NCI-H1417 treated with DMSO at 0.1 percent for 48 hours (cell line): ENCODE measurements at regions not wholly inside any gene's neighbourhood (a gene's known extent, or its start where the extent isn't known, plus 50 kb on each side); places are given as distances from the start of the nearest gene placed in this dataset.

Experiments
- DNase-seq: peaks from one replicate; lab custom pipeline; 2025; lab: John Stamatoyannopoulos, UW

- DNase-seq = no peak
These were observed 306.3 kb upstream of the SP8 start for GRCh38 chr7:21092766-21093702.

DNA sequence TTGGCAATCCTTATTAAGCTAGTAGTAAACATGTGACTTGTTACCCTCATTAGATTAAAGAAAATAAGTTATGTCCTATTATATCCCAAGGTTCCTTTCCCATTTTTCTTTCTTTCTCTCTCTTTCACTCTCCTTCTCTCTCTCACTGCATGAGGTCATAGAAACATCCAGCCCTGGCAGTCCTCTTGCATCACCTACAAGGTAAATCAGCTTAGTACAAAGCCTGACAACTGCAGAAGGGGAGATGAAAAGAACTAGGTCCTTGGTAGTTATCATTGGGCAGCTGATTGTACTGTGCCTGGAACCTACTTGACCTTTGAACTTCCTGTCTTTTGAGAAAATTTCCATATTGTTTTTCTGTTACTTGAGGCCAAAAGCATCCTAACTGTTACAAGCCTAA, 307.9 kb upstream of the SP8 start:
- no peak for DNase-seq

DNA sequence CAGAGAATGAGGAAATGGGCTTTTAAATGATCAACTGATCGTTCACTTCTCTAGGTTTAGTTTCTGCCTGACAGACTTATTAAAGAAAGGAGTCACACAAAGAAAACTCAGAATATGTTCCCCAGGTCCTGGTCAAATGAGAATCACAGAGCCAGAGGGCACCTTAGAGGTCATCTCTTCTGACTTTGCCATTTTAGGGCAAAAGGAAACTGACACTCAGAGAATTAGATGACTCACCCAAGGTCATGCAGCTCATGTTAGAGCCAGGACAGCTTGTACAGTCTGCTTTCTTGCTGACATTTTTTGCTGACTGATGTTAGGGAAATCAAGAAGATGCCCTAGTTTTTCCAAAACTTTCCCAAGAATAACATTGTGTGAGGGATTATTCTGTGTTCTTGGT, 312.7 kb upstream of the SP8 start:
- DNase-seq = no peak

- DNase-seq = no peak
These were observed 313.3 kb upstream of the SP8 start for GRCh38 chr7:21099955-21100354.

- DNase-seq = no peak
These were observed 314.9 kb upstream of the SP8 start for GRCh38 chr7:21101541-21101940.

DNA sequence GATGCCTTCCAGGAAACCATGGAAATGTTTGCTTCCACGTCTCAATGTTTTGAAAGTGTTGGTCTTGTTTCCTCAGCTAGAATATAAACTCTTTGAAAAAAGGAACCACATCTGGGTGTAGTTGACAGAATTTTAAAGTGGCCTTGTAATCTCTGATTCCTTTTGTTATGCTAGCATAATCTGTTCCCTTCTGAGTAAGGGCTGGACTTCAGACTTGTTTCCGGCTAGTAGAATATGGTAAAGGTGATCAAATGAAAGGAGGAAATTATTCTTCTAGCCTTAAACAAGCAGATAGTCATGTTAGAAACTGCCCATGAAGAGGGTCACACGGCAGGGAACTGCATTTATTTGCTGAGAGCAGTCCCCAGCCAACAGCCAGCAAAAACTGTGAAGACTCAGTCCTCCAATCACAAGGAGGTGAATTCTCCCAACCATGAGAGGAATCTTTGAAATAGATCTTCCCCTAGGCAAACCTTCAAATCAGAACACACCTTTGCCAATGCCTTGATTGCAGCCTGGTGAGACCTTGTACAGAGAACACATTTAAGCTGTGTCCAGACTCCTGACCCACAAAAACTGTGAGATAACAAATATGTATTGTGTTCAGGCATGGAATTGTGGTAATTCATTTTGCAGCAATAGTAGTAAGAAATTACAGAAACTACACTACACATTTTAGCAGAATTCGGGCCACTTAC, 316.9 kb upstream of the SP8 start:
- DNase-seq = no peak

GRCh38 chr7:21104124-21104500, 317.4 kb upstream of the SP8 start:
- DNase-seq = no peak

- DNase-seq = no peak
These were observed 319.6 kb upstream of the SP8 start for GRCh38 chr7:21106296-21106732.

- no peak for DNase-seq
These were observed 320.4 kb upstream of the SP8 start for GRCh38 chr7:21107101-21107500.

DNA sequence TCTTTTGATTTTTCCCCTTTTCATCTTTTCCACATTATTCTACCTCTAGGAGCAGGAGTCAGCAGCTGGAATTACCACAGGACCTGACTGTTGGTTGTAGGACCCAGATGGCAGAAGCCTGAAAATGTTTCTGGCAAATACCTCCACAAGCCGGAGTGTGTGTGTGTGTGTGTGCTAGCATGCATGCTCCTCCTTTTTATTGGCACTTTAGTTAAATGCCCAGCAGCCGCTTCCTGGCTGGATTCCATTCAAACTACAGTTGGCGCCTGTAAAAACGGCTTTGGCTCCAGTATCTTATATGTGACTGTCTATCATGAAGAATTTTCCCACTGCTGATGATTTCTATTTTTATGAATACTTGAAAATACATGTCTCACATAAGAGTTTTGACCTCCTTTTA, 319.7 kb upstream of the SP4 start:
- no peak for DNase-seq

GRCh38 chr7:21113609-21114415, 314.1 kb upstream of the SP4 start:
- no peak for DNase-seq

GRCh38 chr7:21123586-21123985, 304.3 kb upstream of the SP4 start:
- DNase-seq = no peak

- DNase-seq = no peak
These were observed 302.6 kb upstream of the SP4 start for GRCh38 chr7:21125297-21125696.

GRCh38 chr7:21128062-21128817, 299.6 kb upstream of the SP4 start:
- peak; percentile 93 for DNase-seq

DNA sequence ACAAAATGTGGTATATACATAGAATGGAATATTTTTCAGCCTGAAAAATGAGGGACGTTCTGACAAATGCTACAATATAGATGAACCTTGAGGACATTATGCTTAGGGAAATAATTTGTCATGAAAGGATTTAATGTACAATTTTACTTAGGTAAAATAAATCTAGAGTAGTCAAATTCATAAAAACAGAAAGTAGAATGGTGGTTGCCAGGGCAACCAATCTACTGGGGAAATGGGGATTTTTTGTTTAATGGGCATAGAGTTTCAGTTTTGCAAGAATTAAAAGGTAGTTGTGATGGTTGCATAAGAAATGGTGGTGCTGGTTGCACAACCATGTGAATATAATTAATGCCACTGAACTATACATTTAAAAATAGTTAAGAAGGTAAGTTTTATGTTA, 296.0 kb upstream of the SP4 start:
- no peak for DNase-seq

- DNase-seq = no peak
These were observed 293.3 kb upstream of the SP4 start for GRCh38 chr7:21134631-21135030.

DNA sequence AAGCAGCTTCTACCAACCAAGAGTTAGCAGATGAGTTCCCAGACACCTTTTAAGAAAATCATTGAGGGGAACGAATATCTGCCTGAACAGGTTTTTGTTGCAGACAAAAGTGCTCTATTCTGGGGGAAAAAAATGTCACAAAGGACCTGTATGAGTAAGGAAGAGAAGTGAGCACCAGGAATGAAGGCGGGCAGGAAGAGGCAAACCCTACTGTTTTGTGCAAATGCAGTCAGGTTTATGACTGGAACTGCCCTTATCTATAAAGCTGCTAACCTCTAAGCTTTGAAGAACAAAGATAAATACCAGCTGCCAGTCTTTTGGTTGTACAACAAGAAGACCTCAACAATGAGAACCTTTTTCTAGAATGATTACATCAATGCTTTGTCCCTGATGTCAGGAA, 292.4 kb upstream of the SP4 start:
- no peak for DNase-seq

DNA sequence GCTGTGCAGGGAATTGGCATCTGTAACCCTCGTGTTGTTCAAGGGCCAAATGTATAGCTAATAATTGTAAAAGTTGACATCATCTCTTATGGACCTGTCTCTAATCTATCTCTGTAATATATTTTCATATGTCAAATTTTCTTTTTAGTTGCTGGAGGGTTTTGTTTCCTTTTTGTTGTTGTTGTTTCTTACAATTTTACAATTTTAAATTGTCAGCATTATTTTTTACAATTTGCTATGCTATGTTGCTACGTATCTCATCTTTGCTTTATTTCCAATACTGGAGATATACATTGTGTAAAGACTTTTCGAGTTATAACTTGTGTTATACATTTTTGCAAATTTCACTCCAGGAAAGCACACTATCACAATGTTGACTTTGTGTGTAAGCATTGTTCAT, 290.2 kb upstream of the SP4 start:
- no peak for DNase-seq

GRCh38 chr7:21140622-21141021, 287.3 kb upstream of the SP4 start:
- no peak for DNase-seq

GRCh38 chr7:21141476-21141875, 286.4 kb upstream of the SP4 start:
- DNase-seq = no peak

GRCh38 chr7:21142081-21142480, 285.8 kb upstream of the SP4 start:
- DNase-seq = no peak
